ENCODE measurements at regions not wholly inside any gene's neighbourhood (a gene's known extent, or its start where the extent isn't known, plus 50 kb on each side); places are given as distances from the start of the nearest gene placed in this dataset.

GRCh38 chr11:15716550-15716949, 601.8 kb downstream of the INSC start:
- Histone ChIP-seq H3K27ac (ENCODE audit: extremely low read depth, low read depth, low read length) (no peak overlapping the region), H3K36me3 (ENCODE audit: control insufficient read depth, insufficient read depth, low read length) (no peaks in the 10 kb centered on the region), H4K20me1 (replicated peaks; ENCODE audit: control insufficient read depth, insufficient read depth, low read length) (no peaks in the 10 kb centered on the region), H2AFZ (ENCODE audit: low read depth, low read length) (no peak overlapping the region), H3K9me1 (ENCODE audit: control insufficient read depth, insufficient read depth, low read length) (no peaks in the 10 kb centered on the region), H3K4me2 (ENCODE audit: insufficient read depth, low read length) (no peak overlapping the region), H3K79me2 (ENCODE audit: control insufficient read depth, insufficient read depth, low read length) (no peaks in the 10 kb centered on the region), H3K9me3 (replicated peaks; ENCODE audit: control insufficient read depth, insufficient read depth, low read depth, low read length) (no peaks in the 10 kb centered on the region), H3K9ac (ENCODE audit: insufficient read depth in 1 of 2, low read depth in 2 of 2, low read length in 2 of 2) (no peak overlapping the region), H3K4me3 (no peak overlapping the region), H3K27me3 (ENCODE audit: control insufficient read depth in 2 of 2, insufficient read depth in 2 of 2, low read length in 2 of 2) (no peaks in the 10 kb centered on the region; a peak in 1 of 5 replicates), H3K4me1 (replicated peaks in 1 of 2; ENCODE audit: control insufficient read depth in 2 of 2, insufficient read depth in 2 of 2, low read length in 2 of 2) (no peaks in the 10 kb centered on the region)
- intact Hi-C loops (cut with micrococcal nuclease) (no loop called here), in situ Hi-C loops (cut with MboI) (no loop called here)
- CTCF ChIA-PET (ENCODE audit: low intra/inter-chr PET ratio): no interaction called here
- no peak for FAIRE-seq
- POLR2A ChIA-PET: no interaction called here
- no peak for DNase-seq (ENCODE audit: extremely low read depth in 1 of 4, low spot score in 3 of 4)
- no TSS peak for BruUV-seq (replicated peaks)
- no peak for ATAC-seq
- 0% methylated on average over 2 of the region's 2 CpGs for WGBS (ENCODE audit: insufficient coverage, low coverage, missing lambda C conversion rate)
- TF ChIP-seq ZBED1 (IDR thresholded peaks at IDR 0.05) (no peak), ZNF253 (CRISPR knock-in tag; conservative IDR thresholded peaks at IDR 0.05) (no peak), NR4A1 (CRISPR knock-in tag; IDR thresholded peaks at IDR 0.05) (no peak), NR4A1 (tag; IDR thresholded peaks at IDR 0.05) (no peak)

- intact Hi-C loops (cut with micrococcal nuclease) (no loop called here), in situ Hi-C loops (cut with MboI) (no loop called here)
- H4K20me1 ChIP-seq (replicated peaks; ENCODE audit: control insufficient read depth, insufficient read depth, low read length): no peaks in the 10 kb centered on the region
- DNase-seq (ENCODE audit: extremely low read depth in 1 of 4, low spot score in 3 of 4): no peak
- ChIA-PET POLR2A (interaction anchor here (1.2 kb wide), 1 partner anchor 10 kb away, joined by 5 read pairs; no protein-coding TSS in a partner anchor), CTCF (ENCODE audit: low intra/inter-chr PET ratio) (no interaction called here)
- no peaks in the 10 kb centered on the region; a peak in 1 of 5 replicates for H3K27me3 ChIP-seq (ENCODE audit: control insufficient read depth in 2 of 2, insufficient read depth in 2 of 2, low read length in 2 of 2)
- BruUV-seq (replicated peaks): no TSS peak
- FAIRE-seq: no peak
- no peaks in the 10 kb centered on the region for H3K9me1 ChIP-seq (ENCODE audit: control insufficient read depth, insufficient read depth, low read length)
- 3% methylated on average over 5 of the region's 5 CpGs for WGBS (ENCODE audit: insufficient coverage, low coverage, missing lambda C conversion rate)
- no peak overlapping the region for H3K27ac ChIP-seq (ENCODE audit: extremely low read depth, low read depth, low read length)
- H3K4me3 ChIP-seq: no peak overlapping the region
- no peaks in the 10 kb centered on the region for H3K36me3 ChIP-seq (ENCODE audit: control insufficient read depth, insufficient read depth, low read length)
- no peaks in the 10 kb centered on the region for H3K9me3 ChIP-seq (replicated peaks; ENCODE audit: control insufficient read depth, insufficient read depth, low read depth, low read length)
- no peaks in the 10 kb centered on the region for H3K4me1 ChIP-seq (replicated peaks in 1 of 2; ENCODE audit: control insufficient read depth in 2 of 2, insufficient read depth in 2 of 2, low read length in 2 of 2)
- no peak overlapping the region for H2AFZ ChIP-seq (ENCODE audit: low read depth, low read length)
- no peak overlapping the region for H3K9ac ChIP-seq (ENCODE audit: insufficient read depth in 1 of 2, low read depth in 2 of 2, low read length in 2 of 2)
- H3K4me2 ChIP-seq (ENCODE audit: insufficient read depth, low read length): no peak overlapping the region
- ATAC-seq: no peak
- H3K79me2 ChIP-seq (ENCODE audit: control insufficient read depth, insufficient read depth, low read length): no peaks in the 10 kb centered on the region
- TF ChIP-seq CBFA2T3 (IDR thresholded peaks at IDR 0.05) (no peak), ZNF224 (CRISPR knock-in tag; IDR thresholded peaks at IDR 0.05) (no peak), GABPB1 (CRISPR knock-in tag; IDR thresholded peaks at IDR 0.05) (no peak), TARDBP (IDR thresholded peaks at IDR 0.05) (no peak), CBX8 (IDR thresholded peaks at IDR 0.05; ENCODE audit: borderline replicate concordance, extremely low read depth, low read depth, low read length, poor library complexity, severe bottlenecking) (no peak), XRCC3 (IDR thresholded peaks at IDR 0.05) (no peak), USF2 (CRISPR knock-in tag; IDR thresholded peaks at IDR 0.05) (no peak), ZKSCAN8 (CRISPR knock-in tag; IDR thresholded peaks at IDR 0.05) (no peak), STAG1 (CRISPR knock-in tag; IDR thresholded peaks at IDR 0.05; ENCODE audit: borderline replicate concordance) (no peak), ZNF511 (CRISPR knock-in tag; IDR thresholded peaks at IDR 0.05) (no peak), ZNF280B (CRISPR knock-in tag; IDR thresholded peaks at IDR 0.05) (no peak), NR2F6 (CRISPR knock-in tag; IDR thresholded peaks at IDR 0.05) (no peak)
These were observed 605.7 kb downstream of the INSC start for GRCh38 chr11:15720460-15720859.
